Breast epithelium (tissue), 3 donors: ENCODE measurements at regions not wholly inside any gene's neighbourhood (a gene's known extent, or its start where the extent isn't known, plus 50 kb on each side); places are given as distances from the start of the nearest gene placed in this dataset.

Experiments
- POLR2A ChIP-seq: fragments of 450-650 bp; IDR thresholded peaks from one replicate; pipeline ENCODE4 v1.6.1; 2016; ENCODE audit warnings: antibody characterized with exemption, mild to moderate bottlenecking, moderate library complexity
- POLR2AphosphoS5 ChIP-seq, 3 donors: sonication (generic); formaldehyde crosslinking; IDR thresholded peaks; one replicate each; pipeline ENCODE4 v1.6.1; 2017; ENCODE audit warnings: antibody characterized with exemption in 3 of 3

GRCh38 chr1:234545517-234546386 is 64.2 kb downstream of the IRF2BP2 start:
- no peak for TF ChIP-seq POLR2AphosphoS5 (IDR thresholded peaks at IDR 0.05)
- TF ChIP-seq POLR2A = no peak
